H9 (cell line): ENCODE measurements at regions not wholly inside any gene's neighbourhood (a gene's known extent, or its start where the extent isn't known, plus 50 kb on each side); places are given as distances from the start of the nearest gene placed in this dataset.

Source experiments
- DNase-seq: peaks from one replicate; pipeline ENCODE4 v3.0.0-alpha.2; 2017
- H2AFZ ChIP-seq: one replicate; pipeline ENCODE4 v1.6.1; 2013; ENCODE audit warnings: mild to moderate bottlenecking, low read length, control low read depth, moderate library complexity
- H2AK5ac ChIP-seq: 2 replicates; pipeline ENCODE4 v1.6.1; 2013; ENCODE audit warnings: low read length, control low read depth, mixed read lengths; ENCODE audit not compliant: insufficient read length
- H2BK120ac ChIP-seq: one replicate; pipeline ENCODE4 v1.6.1; 2013; ENCODE audit warnings: low read depth, mild to moderate bottlenecking, low read length, control low read depth, inconsistent platforms; ENCODE audit not compliant: poor library complexity, severe bottlenecking
- H2BK12ac ChIP-seq: 2 replicates; pipeline ENCODE4 v1.6.1; 2013; ENCODE audit warnings: low read length, control low read depth, mixed read lengths, low read depth; ENCODE audit not compliant: insufficient read length
- H2BK15ac ChIP-seq: 2 replicates; pipeline ENCODE4 v1.6.1; 2013; ENCODE audit warnings: low read depth, low read length, control low read depth
- H2BK20ac ChIP-seq: one replicate; pipeline ENCODE4 v1.6.1; 2013; ENCODE audit warnings: low read depth, mild to moderate bottlenecking, low read length, control low read depth, inconsistent platforms; ENCODE audit not compliant: poor library complexity, severe bottlenecking
- H2BK5ac ChIP-seq: 2 replicates; pipeline ENCODE4 v1.6.1; 2013; ENCODE audit warnings: low read length, control low read depth, mixed read lengths; ENCODE audit not compliant: insufficient read length
- H3K14ac ChIP-seq: 2 replicates; pipeline ENCODE4 v1.6.1; 2013; ENCODE audit warnings: low read length, control low read depth; ENCODE audit not compliant: insufficient read depth
- H3K18ac ChIP-seq: 2 replicates; pipeline ENCODE4 v1.6.1; 2013; ENCODE audit warnings: low read depth, mild to moderate bottlenecking, mixed read lengths, low read length, control low read depth; ENCODE audit not compliant: insufficient read length
- H3K23ac ChIP-seq: 2 replicates; pipeline ENCODE4 v1.6.1; 2013; ENCODE audit warnings: low read length, control low read depth, mixed read lengths, low read depth; ENCODE audit not compliant: insufficient read length
- H3K23me2 ChIP-seq: 2 replicates; pipeline ENCODE4 v1.6.1; 2013; ENCODE audit warnings: low read depth, mild to moderate bottlenecking, mixed read lengths, low read length, control low read depth; ENCODE audit not compliant: insufficient read length, poor library complexity, severe bottlenecking
- H3K27ac ChIP-seq: 2 replicates; pipeline ENCODE4 v1.5.1; 2013; ENCODE audit warnings: low read length, control low read depth, mixed read lengths, low read depth; ENCODE audit not compliant: insufficient read length
- H3K27me3 ChIP-seq: 2 replicates; pipeline ENCODE4 v1.6.1; 2013; ENCODE audit warnings: low read length, control low read depth, inconsistent platforms; ENCODE audit not compliant: insufficient read depth
- H3K4ac ChIP-seq: 2 replicates; pipeline ENCODE4 v1.6.1; 2013; ENCODE audit warnings: low read depth, mild to moderate bottlenecking, control low read depth, inconsistent platforms, low read length, moderate library complexity
- H3K4me1 ChIP-seq: 2 replicates; pipeline ENCODE4 v1.6.1; 2013; ENCODE audit warnings: low read length, control low read depth, inconsistent platforms; ENCODE audit not compliant: insufficient read depth
- H3K4me2 ChIP-seq: 2 replicates; pipeline ENCODE4 v1.6.1; 2013; ENCODE audit warnings: low read length, control low read depth, mixed read lengths; ENCODE audit not compliant: insufficient read length, insufficient read depth
- H3K56ac ChIP-seq: 2 replicates; pipeline ENCODE4 v1.6.1; 2013; ENCODE audit warnings: low read depth, mild to moderate bottlenecking, mixed read lengths, low read length, control low read depth; ENCODE audit not compliant: insufficient read length
- H3K79me1 ChIP-seq: 2 replicates; pipeline ENCODE4 v1.6.1; 2013; ENCODE audit warnings: low read depth, mild to moderate bottlenecking, moderate library complexity, low read length, control low read depth, inconsistent platforms; ENCODE audit not compliant: insufficient read depth, poor library complexity, severe bottlenecking
- H3K79me2 ChIP-seq: 2 replicates; pipeline ENCODE4 v1.6.1; 2013; ENCODE audit warnings: low read length, control low read depth, inconsistent platforms; ENCODE audit not compliant: insufficient read depth
- H3K9ac ChIP-seq: 2 replicates; pipeline ENCODE4 v1.6.1; 2013; ENCODE audit warnings: low read length, control low read depth, mixed read lengths; ENCODE audit not compliant: insufficient read length; ENCODE audit errors: extremely low read depth
- H3K9me3 ChIP-seq: one replicate; pipeline ENCODE4 v1.6.1; 2013; ENCODE audit warnings: low read depth, low read length, inconsistent platforms; ENCODE audit not compliant: control insufficient read depth
- H3T11ph ChIP-seq: one replicate; pipeline ENCODE4 v1.6.1; 2013; ENCODE audit warnings: mild to moderate bottlenecking, low read length, control low read depth, inconsistent platforms
- H4K20me1 ChIP-seq: one replicate; pipeline ENCODE4 v1.6.1; 2013; ENCODE audit not compliant: control insufficient read depth, insufficient read length, insufficient read depth
- H4K5ac ChIP-seq: 2 replicates; pipeline ENCODE4 v1.6.1; 2013; ENCODE audit warnings: low read depth, mild to moderate bottlenecking, mixed read lengths, low read length, control low read depth; ENCODE audit not compliant: insufficient read length
- H4K8ac ChIP-seq: replicated peaks from 2 replicates; pipeline ENCODE4 v1.6.1; 2013; ENCODE audit warnings: low read length, control low read depth, mixed read lengths, low read depth; ENCODE audit not compliant: insufficient read length
- H4K91ac ChIP-seq: 2 replicates; pipeline ENCODE4 v1.6.1; 2013; ENCODE audit warnings: low read depth, mild to moderate bottlenecking, moderate library complexity, mixed read lengths, low read length, control low read depth; ENCODE audit not compliant: insufficient read length
- H3K27ac Mint-ChIP-seq, 3 experiments: 2 replicates in 2 of 3; 3 replicates in 1 of 3; pipeline ENCODE4 v1.8.0; 2020 to 2021; ENCODE audit warnings: mixed read lengths in 3 of 3, mild to moderate bottlenecking in 1 of 3, moderate library complexity in 1 of 3
- H3K27me3 Mint-ChIP-seq: 2 replicates; pipeline ENCODE4 v1.8.0; 2021; ENCODE audit warnings: low read depth, mild to moderate bottlenecking, moderate library complexity, mixed read lengths
- H3K36me3 Mint-ChIP-seq, 3 experiments: 2 replicates in 2 of 3; 3 replicates in 1 of 3; pipeline ENCODE4 v1.8.0; 2020 to 2021; ENCODE audit warnings: low read depth in 3 of 3, mixed read lengths in 3 of 3; ENCODE audit not compliant: insufficient read depth in 1 of 3
- H3K4me1 Mint-ChIP-seq, 2 experiments: 2 replicates each; pipeline ENCODE4 v1.8.0; 2020; ENCODE audit warnings: mixed read lengths in 2 of 2
- H3K4me3 Mint-ChIP-seq, 2 experiments: 2 replicates in 1 of 2; 3 replicates in 1 of 2; pipeline ENCODE4 v1.8.0; 2020 to 2021; ENCODE audit warnings: mild to moderate bottlenecking in 2 of 2, mixed read lengths in 2 of 2, moderate library complexity in 1 of 2
- H3K9me3 Mint-ChIP-seq, 2 experiments: 2 replicates in 1 of 2; 3 replicates in 1 of 2; pipeline ENCODE4 v1.8.0; 2020; ENCODE audit warnings: mild to moderate bottlenecking in 2 of 2, mixed read lengths in 2 of 2, moderate library complexity in 1 of 2
- WGBS: extraction: QIAGEN DNeasy Blood & Tissue Kit; methylation state at CpG from one replicate; pipeline ENCODE4 v1.1.7; 2013; ENCODE audit warnings: missing lambda C conversion rate, low lambda C conversion rate, mixed read lengths; ENCODE audit not compliant: insufficient read length; ENCODE audit errors: extremely low coverage; 5-methylcytosine and 5-hydroxymethylcytosine counted together
- TF ChIP-seq, protein P1 (sequence below): fragments of 200-600 bp; sonication (generic); conservative IDR thresholded peaks from 3 replicates; pipeline ENCODE4 v1.8.0; 2021; ENCODE audit warnings: antibody characterized with exemption, mild to moderate bottlenecking

GRCh38 chr2:193371200-193371599 is 1176.5 kb upstream of the TMEFF2 start:
- no peak overlapping the region for H4K8ac ChIP-seq
- H3K56ac ChIP-seq, result no peak overlapping the region
- H3K4me2 ChIP-seq, result no peak overlapping the region
- no peaks in the 10 kb centered on the region for H3K9me3 Mint-ChIP-seq
- H3K4me1 ChIP-seq, result no peaks in the 10 kb centered on the region
- H3K27ac ChIP-seq, result no peak overlapping the region
- no peak overlapping the region for H4K91ac ChIP-seq
- no peaks in the 10 kb centered on the region for H3K4me1 Mint-ChIP-seq
- no peaks in the 10 kb centered on the region for H3K27me3 Mint-ChIP-seq
- no peak overlapping the region for H2BK12ac ChIP-seq
- H3K36me3 Mint-ChIP-seq, result no peaks in the 10 kb centered on the region
- no peak overlapping the region for H3K9ac ChIP-seq
- no peak overlapping the region for H4K5ac ChIP-seq
- WGBS, result no CpG with 5 or more reads among the region's 7 CpGs
- H2AFZ ChIP-seq, result no peak overlapping the region
- no peak overlapping the region for H3T11ph ChIP-seq
- H3K4me3 Mint-ChIP-seq, result no peak overlapping the region
- no peak for DNase-seq
- H3K18ac ChIP-seq, result no peak overlapping the region
- no peak overlapping the region for H3K27ac Mint-ChIP-seq
- H3K9me3 ChIP-seq, result no peaks in the 10 kb centered on the region
- no peak overlapping the region for H2BK5ac ChIP-seq
- H3K27me3 ChIP-seq, result no peaks in the 10 kb centered on the region
- H3K4ac ChIP-seq, result no peak overlapping the region
- no peak overlapping the region for H3K14ac ChIP-seq
- TF ChIP-seq, protein P1, sequence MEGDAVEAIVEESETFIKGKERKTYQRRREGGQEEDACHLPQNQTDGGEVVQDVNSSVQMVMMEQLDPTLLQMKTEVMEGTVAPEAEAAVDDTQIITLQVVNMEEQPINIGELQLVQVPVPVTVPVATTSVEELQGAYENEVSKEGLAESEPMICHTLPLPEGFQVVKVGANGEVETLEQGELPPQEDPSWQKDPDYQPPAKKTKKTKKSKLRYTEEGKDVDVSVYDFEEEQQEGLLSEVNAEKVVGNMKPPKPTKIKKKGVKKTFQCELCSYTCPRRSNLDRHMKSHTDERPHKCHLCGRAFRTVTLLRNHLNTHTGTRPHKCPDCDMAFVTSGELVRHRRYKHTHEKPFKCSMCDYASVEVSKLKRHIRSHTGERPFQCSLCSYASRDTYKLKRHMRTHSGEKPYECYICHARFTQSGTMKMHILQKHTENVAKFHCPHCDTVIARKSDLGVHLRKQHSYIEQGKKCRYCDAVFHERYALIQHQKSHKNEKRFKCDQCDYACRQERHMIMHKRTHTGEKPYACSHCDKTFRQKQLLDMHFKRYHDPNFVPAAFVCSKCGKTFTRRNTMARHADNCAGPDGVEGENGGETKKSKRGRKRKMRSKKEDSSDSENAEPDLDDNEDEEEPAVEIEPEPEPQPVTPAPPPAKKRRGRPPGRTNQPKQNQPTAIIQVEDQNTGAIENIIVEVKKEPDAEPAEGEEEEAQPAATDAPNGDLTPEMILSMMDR, result peak; percentile 30; the same call in 2 of the 3 replicates
- no peaks in the 10 kb centered on the region for H3K23me2 ChIP-seq
- no peak overlapping the region for H2BK120ac ChIP-seq
- no peak overlapping the region for H3K23ac ChIP-seq
- no peak overlapping the region for H2AK5ac ChIP-seq
- no peaks in the 10 kb centered on the region for H3K79me2 ChIP-seq
- H3K79me1 ChIP-seq, result no peaks in the 10 kb centered on the region
- H4K20me1 ChIP-seq, result no peaks in the 10 kb centered on the region
- H2BK15ac ChIP-seq, result no peak overlapping the region
- no peak overlapping the region for H2BK20ac ChIP-seq
